D341Med (cell line): ENCODE measurements at regions not wholly inside any gene's neighbourhood (a gene's known extent, or its start where the extent isn't known, plus 50 kb on each side); places are given as distances from the start of the nearest gene placed in this dataset.
"Not testable (repeated sequence)": the region's sequence is repeated elsewhere in the genome, so short reads cannot be mapped to it uniquely, and the experiment has no call there.

Experiments used
- DNase-seq: peaks from one replicate; pipeline ENCODE4 v3.0.0; 2012; ENCODE audit warnings: low spot score

GRCh38 chr10:106078895-106079576 lies 1085.5 kb downstream of the SORCS1 start:
- no peak for DNase-seq

GRCh38 chr10:106076496-106076895 lies 1088.0 kb downstream of the SORCS1 start:
- DNase-seq = no peak

- no peak for DNase-seq
These were observed 1111.4 kb downstream of the SORCS1 start for GRCh38 chr10:106053061-106053460.

GRCh38 chr10:106044503-106044902 lies 1120.0 kb downstream of the SORCS1 start:
- DNase-seq = no peak

GRCh38 chr10:106043863-106044262 lies 1120.6 kb downstream of the SORCS1 start:
- DNase-seq = no peak

- DNase-seq = no peak
These were observed 1126.3 kb downstream of the SORCS1 start for GRCh38 chr10:106038246-106038645.

GRCh38 chr10:106033065-106033464 lies 1131.4 kb downstream of the SORCS1 start:
- DNase-seq = no peak

GRCh38 chr10:106032450-106033002 lies 1132.0 kb downstream of the SORCS1 start:
- DNase-seq = no peak

GRCh38 chr10:106027240-106027639 lies 1137.3 kb downstream of the SORCS1 start:
- no peak for DNase-seq

- no peak for DNase-seq
These were observed 1139.2 kb downstream of the SORCS1 start for GRCh38 chr10:106025208-106025811.

GRCh38 chr10:106023329-106023728 lies 1141.2 kb downstream of the SORCS1 start:
- no peak for DNase-seq

- DNase-seq = not testable (repeated sequence)
These were observed 1144.9 kb downstream of the SORCS1 start for GRCh38 chr10:106019559-106019958.

GRCh38 chr10:106015369-106016199 lies 1148.9 kb downstream of the SORCS1 start:
- not testable (repeated sequence) for DNase-seq

GRCh38 chr10:106011250-106011649 lies 1153.3 kb downstream of the SORCS1 start:
- no peak for DNase-seq

GRCh38 chr10:106000721-106001120 lies 1163.8 kb downstream of the SORCS1 start:
- DNase-seq = no peak

GRCh38 chr10:105993609-105994008 lies 1170.9 kb downstream of the SORCS1 start:
- no peak for DNase-seq

- no peak for DNase-seq
These were observed 1171.6 kb downstream of the SORCS1 start for GRCh38 chr10:105992928-105993327.

- no peak for DNase-seq
These were observed 1174.0 kb downstream of the SORCS1 start for GRCh38 chr10:105990529-105990928.

GRCh38 chr10:105989995-105990394 lies 1174.5 kb downstream of the SORCS1 start:
- DNase-seq = no peak

GRCh38 chr10:105988848-105989247 lies 1175.7 kb downstream of the SORCS1 start:
- no peak for DNase-seq

- DNase-seq = no peak
These were observed 1177.4 kb downstream of the SORCS1 start for GRCh38 chr10:105986912-105987635.

- DNase-seq = no peak
These were observed 1178.0 kb downstream of the SORCS1 start for GRCh38 chr10:105986486-105986885.
